ENCODE measurements at regions not wholly inside any gene's neighbourhood (a gene's known extent, or its start where the extent isn't known, plus 50 kb on each side); places are given as distances from the start of the nearest gene placed in this dataset.

DNA sequence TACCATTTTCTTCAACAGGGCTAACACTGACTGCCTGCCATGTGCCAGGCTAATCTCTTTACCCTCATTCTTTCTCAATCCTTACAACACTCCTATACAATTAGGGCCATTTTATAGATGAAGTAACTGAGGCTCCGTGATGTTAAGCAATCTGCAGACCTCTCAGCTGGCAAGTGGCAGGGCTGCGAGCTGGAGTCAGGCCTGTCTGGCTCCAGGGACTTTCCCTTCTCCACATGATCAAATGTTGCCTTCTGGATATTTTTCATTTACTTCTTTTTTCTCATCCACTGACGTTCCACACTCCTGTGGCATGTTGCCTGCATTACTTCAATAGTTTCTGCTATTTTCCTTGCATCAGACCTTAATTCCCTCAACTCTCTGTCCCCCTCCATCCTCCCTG, 55.2 kb upstream of the TAGAP start:
- H4K20me1 ChIP-seq (replicated peaks; ENCODE audit: insufficient read depth): no peaks in the 10 kb centered on the region
- DNase-seq (ENCODE audit: low spot score) (no peak), ATAC-seq (no peak)
- no peaks in the 10 kb centered on the region for H3F3A ChIP-seq (replicated peaks; ENCODE audit: low read depth)
- H3K27me3 ChIP-seq (ENCODE audit: insufficient read depth): no peaks in the 10 kb centered on the region
- H3K36me3 Mint-ChIP-seq (ENCODE audit: low read depth): no peaks in the 10 kb centered on the region
- H3K4me3 ChIP-seq: no peak overlapping the region
- H3K4me1 Mint-ChIP-seq: peaks cover 16% of the 10 kb centered on the region
- no peaks in the 10 kb centered on the region for H3K9me3 Mint-ChIP-seq
- peaks cover 5% of the 10 kb centered on the region for H3K27me3 Mint-ChIP-seq (ENCODE audit: insufficient read depth, low read depth, poor library complexity)
- no peaks in the 10 kb centered on the region for H3K9me2 ChIP-seq (ENCODE audit: insufficient read depth)
- no peaks in the 10 kb centered on the region; the same call in 1 of the 2 replicates for H3K36me3 ChIP-seq (ENCODE audit: insufficient read depth)
- H3K4me1 ChIP-seq (ENCODE audit: insufficient read depth): 0 out of 2 replicates have a peak, but pooled peaks cover 5% of the 10 kb centered on the region
- H2AFZ ChIP-seq: peak overlapping the region; percentile 78; the same call in 1 of the 2 replicates
- no peak overlapping the region for H3K27ac Mint-ChIP-seq
- H3K4me2 ChIP-seq: no peak overlapping the region
- H3K79me2 ChIP-seq (replicated peaks; ENCODE audit: insufficient read depth): no peaks in the 10 kb centered on the region
- no peak overlapping the region for H3K4me3 Mint-ChIP-seq
- TF ChIP-seq ZNF331 (CRISPR knock-in tag; IDR thresholded peaks at IDR 0.05; ENCODE audit: low read depth) (no peak), JUNB (IDR thresholded peaks at IDR 0.05; ENCODE audit: unreplicated experiment) (no peak), EZH2 (IDR thresholded peaks at IDR 0.05; ENCODE audit: low read depth, unreplicated experiment) (no peak), CREB1 (CRISPR knock-in tag; IDR thresholded peaks at IDR 0.05; ENCODE audit: low read depth) (no peak), NANOG (IDR thresholded peaks at IDR 0.05; ENCODE audit: borderline replicate concordance) (no peak), POLR2AphosphoS5 (IDR thresholded peaks at IDR 0.05; ENCODE audit: low read depth) (no peak), ZNF114 (CRISPR knock-in tag; IDR thresholded peaks at IDR 0.05) (no peak), STAT1 (IDR thresholded peaks at IDR 0.05; ENCODE audit: unreplicated experiment) (no peak), EZH2phosphoT487 (IDR thresholded peaks at IDR 0.05; ENCODE audit: unreplicated experiment) (no peak)
- TF ChIP-seq, protein P1, sequence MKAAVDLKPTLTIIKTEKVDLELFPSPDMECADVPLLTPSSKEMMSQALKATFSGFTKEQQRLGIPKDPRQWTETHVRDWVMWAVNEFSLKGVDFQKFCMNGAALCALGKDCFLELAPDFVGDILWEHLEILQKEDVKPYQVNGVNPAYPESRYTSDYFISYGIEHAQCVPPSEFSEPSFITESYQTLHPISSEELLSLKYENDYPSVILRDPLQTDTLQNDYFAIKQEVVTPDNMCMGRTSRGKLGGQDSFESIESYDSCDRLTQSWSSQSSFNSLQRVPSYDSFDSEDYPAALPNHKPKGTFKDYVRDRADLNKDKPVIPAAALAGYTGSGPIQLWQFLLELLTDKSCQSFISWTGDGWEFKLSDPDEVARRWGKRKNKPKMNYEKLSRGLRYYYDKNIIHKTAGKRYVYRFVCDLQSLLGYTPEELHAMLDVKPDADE (IDR thresholded peaks at IDR 0.05): no peak
- TF ChIP-seq, protein P2, sequence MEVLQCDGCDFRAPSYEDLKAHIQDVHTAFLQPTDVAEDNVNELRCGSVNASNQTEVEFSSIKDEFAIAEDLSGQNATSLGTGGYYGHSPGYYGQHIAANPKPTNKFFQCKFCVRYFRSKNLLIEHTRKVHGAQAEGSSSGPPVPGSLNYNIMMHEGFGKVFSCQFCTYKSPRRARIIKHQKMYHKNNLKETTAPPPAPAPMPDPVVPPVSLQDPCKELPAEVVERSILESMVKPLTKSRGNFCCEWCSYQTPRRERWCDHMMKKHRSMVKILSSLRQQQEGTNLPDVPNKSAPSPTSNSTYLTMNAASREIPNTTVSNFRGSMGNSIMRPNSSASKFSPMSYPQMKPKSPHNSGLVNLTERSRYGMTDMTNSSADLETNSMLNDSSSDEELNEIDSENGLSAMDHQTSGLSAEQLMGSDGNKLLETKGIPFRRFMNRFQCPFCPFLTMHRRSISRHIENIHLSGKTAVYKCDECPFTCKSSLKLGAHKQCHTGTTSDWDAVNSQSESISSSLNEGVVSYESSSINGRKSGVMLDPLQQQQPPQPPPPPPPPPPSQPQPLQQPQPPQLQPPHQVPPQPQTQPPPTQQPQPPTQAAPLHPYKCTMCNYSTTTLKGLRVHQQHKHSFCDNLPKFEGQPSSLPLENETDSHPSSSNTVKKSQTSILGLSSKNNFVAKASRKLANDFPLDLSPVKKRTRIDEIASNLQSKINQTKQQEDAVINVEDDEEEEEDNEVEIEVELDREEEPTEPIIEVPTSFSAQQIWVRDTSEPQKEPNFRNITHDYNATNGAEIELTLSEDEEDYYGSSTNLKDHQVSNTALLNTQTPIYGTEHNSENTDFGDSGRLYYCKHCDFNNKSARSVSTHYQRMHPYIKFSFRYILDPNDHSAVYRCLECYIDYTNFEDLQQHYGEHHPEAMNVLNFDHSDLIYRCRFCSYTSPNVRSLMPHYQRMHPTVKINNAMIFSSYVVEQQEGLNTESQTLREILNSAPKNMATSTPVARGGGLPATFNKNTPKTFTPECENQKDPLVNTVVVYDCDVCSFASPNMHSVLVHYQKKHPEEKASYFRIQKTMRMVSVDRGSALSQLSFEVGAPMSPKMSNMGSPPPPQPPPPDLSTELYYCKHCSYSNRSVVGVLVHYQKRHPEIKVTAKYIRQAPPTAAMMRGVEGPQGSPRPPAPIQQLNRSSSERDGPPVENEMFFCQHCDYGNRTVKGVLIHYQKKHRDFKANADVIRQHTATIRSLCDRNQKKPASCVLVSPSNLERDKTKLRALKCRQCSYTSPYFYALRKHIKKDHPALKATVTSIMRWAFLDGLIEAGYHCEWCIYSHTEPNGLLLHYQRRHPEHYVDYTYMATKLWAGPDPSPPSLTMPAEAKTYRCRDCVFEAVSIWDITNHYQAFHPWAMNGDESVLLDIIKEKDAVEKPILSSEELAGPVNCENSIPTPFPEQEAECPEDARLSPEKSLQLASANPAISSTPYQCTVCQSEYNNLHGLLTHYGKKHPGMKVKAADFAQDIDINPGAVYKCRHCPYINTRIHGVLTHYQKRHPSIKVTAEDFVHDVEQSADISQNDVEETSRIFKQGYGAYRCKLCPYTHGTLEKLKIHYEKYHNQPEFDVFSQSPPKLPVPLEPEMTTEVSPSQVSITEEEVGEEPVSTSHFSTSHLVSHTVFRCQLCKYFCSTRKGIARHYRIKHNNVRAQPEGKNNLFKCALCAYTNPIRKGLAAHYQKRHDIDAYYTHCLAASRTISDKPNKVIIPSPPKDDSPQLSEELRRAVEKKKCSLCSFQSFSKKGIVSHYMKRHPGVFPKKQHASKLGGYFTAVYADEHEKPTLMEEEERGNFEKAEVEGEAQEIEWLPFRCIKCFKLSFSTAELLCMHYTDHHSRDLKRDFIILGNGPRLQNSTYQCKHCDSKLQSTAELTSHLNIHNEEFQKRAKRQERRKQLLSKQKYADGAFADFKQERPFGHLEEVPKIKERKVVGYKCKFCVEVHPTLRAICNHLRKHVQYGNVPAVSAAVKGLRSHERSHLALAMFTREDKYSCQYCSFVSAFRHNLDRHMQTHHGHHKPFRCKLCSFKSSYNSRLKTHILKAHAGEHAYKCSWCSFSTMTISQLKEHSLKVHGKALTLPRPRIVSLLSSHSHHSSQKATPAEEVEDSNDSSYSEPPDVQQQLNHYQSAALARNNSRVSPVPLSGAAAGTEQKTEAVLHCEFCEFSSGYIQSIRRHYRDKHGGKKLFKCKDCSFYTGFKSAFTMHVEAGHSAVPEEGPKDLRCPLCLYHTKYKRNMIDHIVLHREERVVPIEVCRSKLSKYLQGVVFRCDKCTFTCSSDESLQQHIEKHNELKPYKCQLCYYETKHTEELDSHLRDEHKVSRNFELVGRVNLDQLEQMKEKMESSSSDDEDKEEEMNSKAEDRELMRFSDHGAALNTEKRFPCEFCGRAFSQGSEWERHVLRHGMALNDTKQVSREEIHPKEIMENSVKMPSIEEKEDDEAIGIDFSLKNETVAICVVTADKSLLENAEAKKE (CRISPR knock-in tag; IDR thresholded peaks at IDR 0.05): no peak
- TF ChIP-seq, protein P3, sequence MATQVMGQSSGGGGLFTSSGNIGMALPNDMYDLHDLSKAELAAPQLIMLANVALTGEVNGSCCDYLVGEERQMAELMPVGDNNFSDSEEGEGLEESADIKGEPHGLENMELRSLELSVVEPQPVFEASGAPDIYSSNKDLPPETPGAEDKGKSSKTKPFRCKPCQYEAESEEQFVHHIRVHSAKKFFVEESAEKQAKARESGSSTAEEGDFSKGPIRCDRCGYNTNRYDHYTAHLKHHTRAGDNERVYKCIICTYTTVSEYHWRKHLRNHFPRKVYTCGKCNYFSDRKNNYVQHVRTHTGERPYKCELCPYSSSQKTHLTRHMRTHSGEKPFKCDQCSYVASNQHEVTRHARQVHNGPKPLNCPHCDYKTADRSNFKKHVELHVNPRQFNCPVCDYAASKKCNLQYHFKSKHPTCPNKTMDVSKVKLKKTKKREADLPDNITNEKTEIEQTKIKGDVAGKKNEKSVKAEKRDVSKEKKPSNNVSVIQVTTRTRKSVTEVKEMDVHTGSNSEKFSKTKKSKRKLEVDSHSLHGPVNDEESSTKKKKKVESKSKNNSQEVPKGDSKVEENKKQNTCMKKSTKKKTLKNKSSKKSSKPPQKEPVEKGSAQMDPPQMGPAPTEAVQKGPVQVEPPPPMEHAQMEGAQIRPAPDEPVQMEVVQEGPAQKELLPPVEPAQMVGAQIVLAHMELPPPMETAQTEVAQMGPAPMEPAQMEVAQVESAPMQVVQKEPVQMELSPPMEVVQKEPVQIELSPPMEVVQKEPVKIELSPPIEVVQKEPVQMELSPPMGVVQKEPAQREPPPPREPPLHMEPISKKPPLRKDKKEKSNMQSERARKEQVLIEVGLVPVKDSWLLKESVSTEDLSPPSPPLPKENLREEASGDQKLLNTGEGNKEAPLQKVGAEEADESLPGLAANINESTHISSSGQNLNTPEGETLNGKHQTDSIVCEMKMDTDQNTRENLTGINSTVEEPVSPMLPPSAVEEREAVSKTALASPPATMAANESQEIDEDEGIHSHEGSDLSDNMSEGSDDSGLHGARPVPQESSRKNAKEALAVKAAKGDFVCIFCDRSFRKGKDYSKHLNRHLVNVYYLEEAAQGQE (IDR thresholded peaks at IDR 0.05; ENCODE audit: unreplicated experiment): no peak
- TF ChIP-seq, protein P4, sequence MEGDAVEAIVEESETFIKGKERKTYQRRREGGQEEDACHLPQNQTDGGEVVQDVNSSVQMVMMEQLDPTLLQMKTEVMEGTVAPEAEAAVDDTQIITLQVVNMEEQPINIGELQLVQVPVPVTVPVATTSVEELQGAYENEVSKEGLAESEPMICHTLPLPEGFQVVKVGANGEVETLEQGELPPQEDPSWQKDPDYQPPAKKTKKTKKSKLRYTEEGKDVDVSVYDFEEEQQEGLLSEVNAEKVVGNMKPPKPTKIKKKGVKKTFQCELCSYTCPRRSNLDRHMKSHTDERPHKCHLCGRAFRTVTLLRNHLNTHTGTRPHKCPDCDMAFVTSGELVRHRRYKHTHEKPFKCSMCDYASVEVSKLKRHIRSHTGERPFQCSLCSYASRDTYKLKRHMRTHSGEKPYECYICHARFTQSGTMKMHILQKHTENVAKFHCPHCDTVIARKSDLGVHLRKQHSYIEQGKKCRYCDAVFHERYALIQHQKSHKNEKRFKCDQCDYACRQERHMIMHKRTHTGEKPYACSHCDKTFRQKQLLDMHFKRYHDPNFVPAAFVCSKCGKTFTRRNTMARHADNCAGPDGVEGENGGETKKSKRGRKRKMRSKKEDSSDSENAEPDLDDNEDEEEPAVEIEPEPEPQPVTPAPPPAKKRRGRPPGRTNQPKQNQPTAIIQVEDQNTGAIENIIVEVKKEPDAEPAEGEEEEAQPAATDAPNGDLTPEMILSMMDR (conservative IDR thresholded peaks at IDR 0.05; ENCODE audit: low read depth in 2 of 2): no peak
- no peak overlapping the region for H3K27ac ChIP-seq (ENCODE audit: low read depth)

Data from GM23338 (cell line).